ENCODE measurements at regions not wholly inside any gene's neighbourhood (a gene's known extent, or its start where the extent isn't known, plus 50 kb on each side); places are given as distances from the start of the nearest gene placed in this dataset.

- TF ChIP-seq CTCF (IDR thresholded peaks at IDR 0.05): no peak
- Mint-ChIP-seq H3K4me3 (ENCODE audit: unreplicated experiment) (no peak overlapping the region), H3K9me3 (ENCODE audit: unreplicated experiment) (peaks cover 3% of the 10 kb centered on the region), H3K27ac (ENCODE audit: unreplicated experiment) (no peak overlapping the region), H3K36me3 (ENCODE audit: unreplicated experiment) (no peaks in the 10 kb centered on the region), H3K27me3 (ENCODE audit: unreplicated experiment) (no peaks in the 10 kb centered on the region), H3K4me1 (ENCODE audit: unreplicated experiment) (no peaks in the 10 kb centered on the region)
- DNase-seq (ENCODE audit: extremely low spot score, unreplicated experiment): no peak
Measured at GRCh38 chr2:187715590-187715989, 161.4 kb upstream of the TFPI start.

- Mint-ChIP-seq H3K4me1 (ENCODE audit: unreplicated experiment) (no peaks in the 10 kb centered on the region), H3K27me3 (ENCODE audit: unreplicated experiment) (no peaks in the 10 kb centered on the region), H3K27ac (ENCODE audit: unreplicated experiment) (no peak overlapping the region)
Measured at GRCh38 chr2:187716301-187716700, 162.1 kb upstream of the TFPI start.

GRCh38 chr2:187718092-187718491 lies 163.9 kb upstream of the TFPI start:
- H3K4me3 Mint-ChIP-seq (ENCODE audit: unreplicated experiment): no peak overlapping the region
- H3K36me3 Mint-ChIP-seq (ENCODE audit: unreplicated experiment): no peaks in the 10 kb centered on the region
- peaks cover 10% of the 10 kb centered on the region for H3K9me3 Mint-ChIP-seq (ENCODE audit: unreplicated experiment)

More at GRCh38 chr2:187716301-187716700, 162.1 kb upstream of the TFPI start:
- H3K4me3 Mint-ChIP-seq (ENCODE audit: unreplicated experiment): no peak overlapping the region
- peaks cover 9% of the 10 kb centered on the region for H3K9me3 Mint-ChIP-seq (ENCODE audit: unreplicated experiment)
- no peak for DNase-seq (ENCODE audit: extremely low spot score, unreplicated experiment)
- no peaks in the 10 kb centered on the region for H3K36me3 Mint-ChIP-seq (ENCODE audit: unreplicated experiment)
- TF ChIP-seq CTCF (IDR thresholded peaks at IDR 0.05): no peak

GRCh38 chr2:187719510-187719909 lies 165.3 kb upstream of the TFPI start:
- TF ChIP-seq CTCF (IDR thresholded peaks at IDR 0.05): no peak
- Mint-ChIP-seq H3K4me3 (ENCODE audit: unreplicated experiment) (no peak overlapping the region), H3K36me3 (ENCODE audit: unreplicated experiment) (no peaks in the 10 kb centered on the region), H3K27me3 (ENCODE audit: unreplicated experiment) (no peaks in the 10 kb centered on the region), H3K9me3 (ENCODE audit: unreplicated experiment) (peaks cover 17% of the 10 kb centered on the region), H3K4me1 (ENCODE audit: unreplicated experiment) (peaks cover 1% of the 10 kb centered on the region), H3K27ac (ENCODE audit: unreplicated experiment) (no peak overlapping the region)
- no peak for DNase-seq (ENCODE audit: extremely low spot score, unreplicated experiment)

More at GRCh38 chr2:187718092-187718491, 163.9 kb upstream of the TFPI start:
- Mint-ChIP-seq H3K27ac (ENCODE audit: unreplicated experiment) (no peak overlapping the region), H3K27me3 (ENCODE audit: unreplicated experiment) (no peaks in the 10 kb centered on the region), H3K4me1 (ENCODE audit: unreplicated experiment) (no peaks in the 10 kb centered on the region)
- TF ChIP-seq CTCF (IDR thresholded peaks at IDR 0.05): no peak
- no peak for DNase-seq (ENCODE audit: extremely low spot score, unreplicated experiment)

GRCh38 chr2:187748958-187749357 lies 194.7 kb upstream of the TFPI start:
- Mint-ChIP-seq H3K36me3 (ENCODE audit: unreplicated experiment) (no peaks in the 10 kb centered on the region), H3K4me1 (ENCODE audit: unreplicated experiment) (no peaks in the 10 kb centered on the region), H3K27me3 (ENCODE audit: unreplicated experiment) (no peaks in the 10 kb centered on the region), H3K27ac (ENCODE audit: unreplicated experiment) (no peak overlapping the region), H3K9me3 (ENCODE audit: unreplicated experiment) (no peaks in the 10 kb centered on the region), H3K4me3 (ENCODE audit: unreplicated experiment) (no peak overlapping the region)
- DNase-seq (ENCODE audit: extremely low spot score, unreplicated experiment): no peak
- no peak for TF ChIP-seq CTCF (IDR thresholded peaks at IDR 0.05)
